ENCODE measurements at regions not wholly inside any gene's neighbourhood (a gene's known extent, or its start where the extent isn't known, plus 50 kb on each side); places are given as distances from the start of the nearest gene placed in this dataset.

- Histone ChIP-seq H3K9ac (ENCODE audit: low read length) (no peak overlapping the region), H3K4me1 (ENCODE audit: control insufficient read depth, insufficient read depth, low read depth, low read length) (no peaks in the 10 kb centered on the region), H3K4ac (ENCODE audit: low read depth in 1 of 2, low read length in 2 of 2) (no peak overlapping the region), H2BK5ac (ENCODE audit: low read depth, low read length, poor library complexity, severe bottlenecking) (no peak overlapping the region), H2AFZ (ENCODE audit: low read depth, low read length) (no peak overlapping the region), H3K36me3 (ENCODE audit: control insufficient read depth in 1 of 2, insufficient read depth in 2 of 2, low read depth in 1 of 2, low read length in 2 of 2) (no peaks in the 10 kb centered on the region), H3K4me2 (ENCODE audit: low read length, poor library complexity, severe bottlenecking) (no peak overlapping the region), H4K91ac (ENCODE audit: low read length) (no peak overlapping the region), H3K14ac (ENCODE audit: low read length in 2 of 2) (no peak overlapping the region), H3K27me3 (ENCODE audit: control insufficient read depth in 1 of 2, insufficient read depth in 1 of 2, low read length in 2 of 2) (no peaks in the 10 kb centered on the region), H3K9me3 (ENCODE audit: control insufficient read depth, low read length) (no peaks in the 10 kb centered on the region), H4K8ac (ENCODE audit: low read length) (no peak overlapping the region), H2BK15ac (ENCODE audit: low read depth, poor library complexity, severe bottlenecking) (no peak overlapping the region), H2BK120ac (ENCODE audit: low read depth, low read length) (no peak overlapping the region), H3K18ac (ENCODE audit: low read depth in 1 of 2, low read length in 2 of 2) (no peak overlapping the region), H3K4me3 (ENCODE audit: insufficient read depth in 1 of 2, low read depth in 1 of 2, low read length in 2 of 2) (no peak overlapping the region), H3K79me1 (replicated peaks; ENCODE audit: low read length, poor library complexity, severe bottlenecking) (no peaks in the 10 kb centered on the region), H3K27ac (ENCODE audit: low read length, poor library complexity, severe bottlenecking) (no peak overlapping the region), H2BK12ac (ENCODE audit: low read length in 2 of 2) (no peak overlapping the region), H3K23ac (ENCODE audit: low read length in 2 of 2) (no peak overlapping the region), H2AK5ac (ENCODE audit: low read length, severe bottlenecking) (no peak overlapping the region)
- no peak for DNase-seq
- no CpG with 5 or more reads among the region's 2 CpGs for WGBS
These were observed 979.2 kb upstream of the GJE1 start for GRCh38 chr6:141153563-141153962.

- Histone ChIP-seq H4K8ac (ENCODE audit: low read length) (no peak overlapping the region), H3K9me3 (ENCODE audit: control insufficient read depth, low read length) (no peaks in the 10 kb centered on the region), H2BK12ac (ENCODE audit: low read length in 2 of 2) (no peak overlapping the region), H3K4me3 (ENCODE audit: insufficient read depth in 1 of 2, low read depth in 1 of 2, low read length in 2 of 2) (no peak overlapping the region), H3K79me1 (replicated peaks; ENCODE audit: low read length, poor library complexity, severe bottlenecking) (no peaks in the 10 kb centered on the region), H3K14ac (ENCODE audit: low read length in 2 of 2) (no peak overlapping the region), H3K18ac (ENCODE audit: low read depth in 1 of 2, low read length in 2 of 2) (no peak overlapping the region), H3K27ac (ENCODE audit: low read length, poor library complexity, severe bottlenecking) (no peak overlapping the region), H2BK120ac (ENCODE audit: low read depth, low read length) (no peak overlapping the region), H2BK15ac (ENCODE audit: low read depth, poor library complexity, severe bottlenecking) (no peak overlapping the region), H3K23ac (ENCODE audit: low read length in 2 of 2) (no peak overlapping the region), H2BK5ac (ENCODE audit: low read depth, low read length, poor library complexity, severe bottlenecking) (no peak overlapping the region), H3K9ac (ENCODE audit: low read length) (no peak overlapping the region), H3K4ac (ENCODE audit: low read depth in 1 of 2, low read length in 2 of 2) (no peak overlapping the region), H3K4me2 (ENCODE audit: low read length, poor library complexity, severe bottlenecking) (no peak overlapping the region), H2AK5ac (ENCODE audit: low read length, severe bottlenecking) (no peak overlapping the region), H3K36me3 (ENCODE audit: control insufficient read depth in 1 of 2, insufficient read depth in 2 of 2, low read depth in 1 of 2, low read length in 2 of 2) (no peaks in the 10 kb centered on the region), H2AFZ (ENCODE audit: low read depth, low read length) (no peak overlapping the region), H3K4me1 (ENCODE audit: control insufficient read depth, insufficient read depth, low read depth, low read length) (no peaks in the 10 kb centered on the region), H3K27me3 (ENCODE audit: control insufficient read depth in 1 of 2, insufficient read depth in 1 of 2, low read length in 2 of 2) (no peaks in the 10 kb centered on the region), H4K91ac (ENCODE audit: low read length) (no peak overlapping the region)
- WGBS: 75% methylated on average over 1 of the region's 1 CpG
- DNase-seq: no peak
These were observed 979.8 kb upstream of the GJE1 start for GRCh38 chr6:141152951-141153350.

- no peaks in the 10 kb centered on the region for H3K27me3 ChIP-seq (ENCODE audit: control insufficient read depth in 1 of 2, insufficient read depth in 1 of 2, low read length in 2 of 2)
- H4K8ac ChIP-seq (ENCODE audit: low read length): no peak overlapping the region
- no peak for DNase-seq
- H3K9me3 ChIP-seq (ENCODE audit: control insufficient read depth, low read length): no peaks in the 10 kb centered on the region
- no peak overlapping the region for H3K4me3 ChIP-seq (ENCODE audit: insufficient read depth in 1 of 2, low read depth in 1 of 2, low read length in 2 of 2)
- H3K79me1 ChIP-seq (replicated peaks; ENCODE audit: low read length, poor library complexity, severe bottlenecking): no peaks in the 10 kb centered on the region
- H2BK120ac ChIP-seq (ENCODE audit: low read depth, low read length): no peak overlapping the region
- no peak overlapping the region for H2AK5ac ChIP-seq (ENCODE audit: low read length, severe bottlenecking)
- no peak overlapping the region for H2AFZ ChIP-seq (ENCODE audit: low read depth, low read length)
- no peaks in the 10 kb centered on the region for H3K36me3 ChIP-seq (ENCODE audit: control insufficient read depth in 1 of 2, insufficient read depth in 2 of 2, low read depth in 1 of 2, low read length in 2 of 2)
- no peak overlapping the region for H3K4ac ChIP-seq (ENCODE audit: low read depth in 1 of 2, low read length in 2 of 2)
- no peak overlapping the region for H2BK15ac ChIP-seq (ENCODE audit: low read depth, poor library complexity, severe bottlenecking)
- no peak overlapping the region for H3K27ac ChIP-seq (ENCODE audit: low read length, poor library complexity, severe bottlenecking)
- WGBS: 70% methylated on average over 3 of the region's 3 CpGs
- no peak overlapping the region for H3K9ac ChIP-seq (ENCODE audit: low read length)
- no peak overlapping the region for H3K4me2 ChIP-seq (ENCODE audit: low read length, poor library complexity, severe bottlenecking)
- H4K91ac ChIP-seq (ENCODE audit: low read length): no peak overlapping the region
- H3K18ac ChIP-seq (ENCODE audit: low read depth in 1 of 2, low read length in 2 of 2): no peak overlapping the region
- H3K4me1 ChIP-seq (ENCODE audit: control insufficient read depth, insufficient read depth, low read depth, low read length): no peaks in the 10 kb centered on the region
- no peak overlapping the region for H3K23ac ChIP-seq (ENCODE audit: low read length in 2 of 2)
- no peak overlapping the region for H2BK12ac ChIP-seq (ENCODE audit: low read length in 2 of 2)
- H3K14ac ChIP-seq (ENCODE audit: low read length in 2 of 2): no peak overlapping the region
- no peak overlapping the region for H2BK5ac ChIP-seq (ENCODE audit: low read depth, low read length, poor library complexity, severe bottlenecking)
These were observed 980.9 kb upstream of the GJE1 start for GRCh38 chr6:141151710-141152417.

GRCh38 chr6:141141870-141142269 lies 990.9 kb upstream of the GJE1 start:
- Histone ChIP-seq H3K18ac (ENCODE audit: low read depth in 1 of 2, low read length in 2 of 2) (no peak overlapping the region), H2BK5ac (ENCODE audit: low read depth, low read length, poor library complexity, severe bottlenecking) (no peak overlapping the region), H3K4me1 (ENCODE audit: control insufficient read depth, insufficient read depth, low read depth, low read length) (no peaks in the 10 kb centered on the region), H3K4me3 (ENCODE audit: insufficient read depth in 1 of 2, low read depth in 1 of 2, low read length in 2 of 2) (no peak overlapping the region), H3K14ac (ENCODE audit: low read length in 2 of 2) (no peak overlapping the region), H3K4me2 (ENCODE audit: low read length, poor library complexity, severe bottlenecking) (no peak overlapping the region), H3K27ac (ENCODE audit: low read length, poor library complexity, severe bottlenecking) (no peak overlapping the region), H2BK12ac (ENCODE audit: low read length in 2 of 2) (no peak overlapping the region), H3K27me3 (ENCODE audit: control insufficient read depth in 1 of 2, insufficient read depth in 1 of 2, low read length in 2 of 2) (no peaks in the 10 kb centered on the region), H3K79me1 (replicated peaks; ENCODE audit: low read length, poor library complexity, severe bottlenecking) (no peaks in the 10 kb centered on the region), H3K23ac (ENCODE audit: low read length in 2 of 2) (no peak overlapping the region), H3K4ac (ENCODE audit: low read depth in 1 of 2, low read length in 2 of 2) (no peak overlapping the region), H4K91ac (ENCODE audit: low read length) (no peak overlapping the region), H3K36me3 (ENCODE audit: control insufficient read depth in 1 of 2, insufficient read depth in 2 of 2, low read depth in 1 of 2, low read length in 2 of 2) (no peaks in the 10 kb centered on the region), H3K9me3 (ENCODE audit: control insufficient read depth, low read length) (no peaks in the 10 kb centered on the region), H2BK120ac (ENCODE audit: low read depth, low read length) (no peak overlapping the region), H4K8ac (ENCODE audit: low read length) (no peak overlapping the region), H3K9ac (ENCODE audit: low read length) (no peak overlapping the region), H2AFZ (ENCODE audit: low read depth, low read length) (no peak overlapping the region), H2AK5ac (ENCODE audit: low read length, severe bottlenecking) (no peak overlapping the region), H2BK15ac (ENCODE audit: low read depth, poor library complexity, severe bottlenecking) (no peak overlapping the region)
- DNase-seq: no peak
- WGBS: no CpG with 5 or more reads among the region's 2 CpGs
